ENCODE measurements at regions not wholly inside any gene's neighbourhood (a gene's known extent, or its start where the extent isn't known, plus 50 kb on each side); places are given as distances from the start of the nearest gene placed in this dataset.
"Not testable (repeated sequence)": the region's sequence is repeated elsewhere in the genome, so short reads cannot be mapped to it uniquely, and the experiment has no call there.

DNA sequence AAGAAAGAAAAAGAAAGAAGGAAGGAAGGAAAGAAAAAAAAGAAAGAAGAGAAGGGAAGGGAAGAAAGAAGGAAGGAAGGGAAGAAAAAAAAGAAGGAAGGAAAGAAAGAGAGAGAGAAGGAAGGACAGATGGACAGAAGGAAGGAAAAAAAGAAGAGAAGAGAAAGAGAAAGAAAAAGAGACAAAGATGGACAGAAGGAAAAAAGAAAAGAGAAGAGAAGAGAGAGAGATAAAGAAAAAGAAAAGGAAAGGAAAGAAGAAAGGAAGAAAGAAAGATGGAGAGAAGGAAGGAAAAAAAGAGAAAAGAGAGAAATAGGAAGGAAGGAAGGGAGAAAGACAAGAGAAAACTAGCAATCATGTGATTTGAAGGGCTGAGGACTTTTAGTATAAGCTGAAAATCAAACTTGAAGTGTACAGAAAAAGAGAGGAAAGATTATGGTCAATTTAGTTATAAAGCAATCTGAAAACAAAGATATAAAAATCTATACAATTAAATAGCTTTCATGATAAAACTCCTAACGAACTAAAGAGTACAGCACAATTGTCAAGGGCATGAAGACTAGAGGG lies 115.3 kb downstream of the LTN1 start:
- DNase-seq = no peak

DNA sequence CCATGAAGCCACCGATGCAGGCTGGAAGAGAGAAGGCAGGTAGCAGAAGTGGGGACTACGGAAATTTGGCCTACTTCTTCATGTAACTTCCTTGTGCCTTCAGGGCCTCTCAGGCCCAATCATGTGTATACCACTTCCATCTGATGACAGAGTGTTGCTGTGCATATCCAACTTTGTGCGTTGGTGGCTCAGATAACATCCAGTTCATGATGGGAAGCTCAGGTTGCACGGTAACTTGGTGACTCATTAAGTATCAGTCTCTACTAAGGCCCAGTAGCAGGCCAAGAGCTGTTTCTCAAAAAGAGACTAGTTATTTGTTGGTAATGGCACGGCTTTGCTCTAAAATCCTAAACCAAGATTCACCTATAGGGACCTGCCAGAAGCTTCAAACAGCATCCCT lies 117.6 kb downstream of the LTN1 start:
- no peak for DNase-seq

DNA sequence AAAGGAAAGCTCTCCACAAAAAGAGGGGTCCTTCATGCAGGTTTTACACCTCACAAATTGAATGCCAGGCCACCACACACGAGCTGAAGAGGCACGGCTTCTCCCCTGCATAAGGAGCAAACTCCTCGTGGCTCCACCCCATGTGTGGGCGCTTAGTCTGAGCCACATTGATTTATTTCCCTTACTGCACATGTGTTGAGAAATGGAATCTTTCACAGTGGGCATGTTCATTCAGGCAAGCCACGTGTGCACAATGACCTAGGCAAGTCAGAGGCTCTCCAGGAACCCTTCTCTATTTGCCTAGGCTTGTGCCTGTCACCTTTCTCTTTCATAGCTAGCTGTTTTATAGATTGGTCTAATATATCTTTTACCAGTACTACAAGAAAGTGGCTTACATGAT lies 120.5 kb downstream of the LTN1 start:
- DNase-seq = no peak

DNA sequence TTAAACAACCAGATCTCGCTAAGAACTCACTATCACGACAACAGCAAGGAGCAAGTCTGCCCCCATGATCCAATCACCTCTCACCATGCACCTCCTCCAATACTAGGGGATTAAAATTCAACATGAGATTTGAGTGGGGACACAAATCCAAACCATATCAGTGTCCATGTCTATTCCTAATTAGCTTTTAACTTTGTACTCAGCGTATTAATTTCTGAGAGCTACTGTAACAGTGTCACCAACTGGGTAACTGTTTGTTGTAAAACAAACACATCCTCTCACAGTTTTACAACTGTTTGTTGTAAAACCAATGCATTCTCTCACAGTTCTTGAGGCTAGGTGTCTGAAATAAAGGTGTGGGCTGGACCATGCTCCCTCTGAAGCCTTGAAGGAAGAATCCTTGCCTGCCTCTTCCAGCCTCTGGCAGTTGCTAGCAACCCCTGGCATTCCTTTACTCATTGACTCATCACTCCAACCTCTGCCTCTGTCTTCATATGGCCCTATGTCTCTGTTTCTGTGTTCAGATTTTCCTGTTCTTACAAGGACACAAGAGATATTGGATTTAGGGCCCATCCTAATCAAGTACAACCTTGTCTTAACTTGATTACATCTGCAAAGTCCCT lies 121.2 kb downstream of the LTN1 start:
- DNase-seq = no peak

DNA sequence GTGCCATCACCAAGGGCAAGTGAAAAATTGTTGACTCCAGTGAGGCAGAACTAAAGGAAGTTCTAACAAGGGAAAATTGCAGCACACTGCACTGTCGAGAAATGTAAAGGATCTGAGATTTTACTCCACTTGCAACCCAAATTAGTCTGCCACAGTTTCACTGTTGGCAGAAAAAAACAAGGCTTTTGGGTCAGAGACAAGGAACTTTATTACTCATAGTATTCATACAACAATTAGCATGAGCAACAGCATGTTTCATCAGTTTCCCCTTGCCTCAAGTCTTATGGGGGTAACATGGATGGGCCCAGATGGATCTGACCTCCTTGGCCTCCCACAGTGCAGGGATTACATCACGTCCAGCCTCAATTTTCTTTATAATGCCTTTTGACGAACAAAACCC lies 125.3 kb downstream of the LTN1 start:
- no peak for DNase-seq

DNA sequence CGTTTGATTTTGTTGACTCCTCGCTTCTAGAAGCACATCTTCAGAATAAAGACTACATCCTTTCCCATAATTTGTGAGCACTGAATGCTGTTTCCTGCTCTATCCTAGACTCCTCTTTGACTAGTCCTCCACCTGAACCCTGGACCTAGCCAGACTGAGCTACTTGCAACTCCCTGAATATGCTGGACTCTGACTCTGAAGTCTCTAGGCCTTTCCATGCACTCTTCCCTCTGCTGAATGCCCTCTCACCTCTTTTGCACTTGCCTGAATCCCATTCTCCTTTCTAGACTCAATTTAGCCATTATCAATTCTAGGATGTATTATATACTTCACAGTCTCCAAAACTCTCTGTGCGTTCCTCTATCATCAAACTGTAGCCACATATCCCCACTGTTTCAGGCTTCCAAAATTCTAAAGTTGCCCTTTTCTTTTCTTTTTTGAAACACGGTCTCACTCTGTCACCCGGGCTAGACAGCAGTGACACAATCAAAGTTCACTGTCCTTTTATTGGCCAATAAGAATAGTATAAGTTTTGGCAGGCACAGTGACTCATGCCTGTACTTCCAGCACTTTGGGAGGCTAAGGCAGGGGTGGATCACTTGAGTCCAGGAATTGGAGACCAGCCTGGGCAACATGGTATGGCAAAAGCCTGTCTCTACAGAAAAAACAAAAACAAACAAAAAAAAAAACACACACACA lies 127.0 kb downstream of the LTN1 start:
- no peak for DNase-seq

DNA sequence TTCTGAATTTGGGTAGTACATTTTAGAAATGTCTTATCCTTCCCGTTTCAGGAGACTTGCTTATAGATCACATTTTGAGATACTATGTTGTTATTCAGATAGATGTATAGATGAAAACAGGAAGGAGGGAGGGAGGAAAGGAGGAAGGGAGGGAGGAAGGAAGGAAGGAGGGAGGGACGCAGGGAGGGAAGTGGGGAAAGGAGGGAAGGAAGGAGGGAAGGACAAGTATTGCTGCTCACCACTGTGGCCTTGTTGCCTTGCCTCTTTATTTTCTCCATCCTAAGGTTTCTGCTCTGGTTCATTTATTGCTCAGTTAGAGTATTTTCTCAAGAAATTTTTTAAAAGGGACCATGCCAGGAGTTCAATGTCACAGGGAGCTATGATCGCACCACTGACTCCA lies 134.3 kb downstream of the LTN1 start:
- no peak for DNase-seq

DNA sequence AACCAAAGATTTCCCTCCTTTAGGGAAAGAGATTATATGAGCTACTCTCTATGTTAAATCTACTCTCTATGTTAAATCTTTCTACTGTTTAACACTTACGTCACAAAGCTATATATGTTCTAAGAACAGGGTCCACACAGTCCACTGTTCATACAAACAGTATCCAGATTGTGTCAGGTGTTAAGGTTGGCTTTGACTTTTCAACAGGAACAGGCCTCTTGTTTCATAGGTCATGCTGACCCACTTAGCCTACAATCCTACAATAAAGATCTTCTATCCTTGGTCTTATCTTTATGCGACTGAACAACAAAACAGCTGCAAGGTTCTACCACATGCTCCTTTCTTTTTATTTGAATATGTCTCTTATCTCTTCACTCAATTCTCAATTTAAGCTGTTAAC lies 134.9 kb downstream of the LTN1 start:
- DNase-seq = no peak

DNA sequence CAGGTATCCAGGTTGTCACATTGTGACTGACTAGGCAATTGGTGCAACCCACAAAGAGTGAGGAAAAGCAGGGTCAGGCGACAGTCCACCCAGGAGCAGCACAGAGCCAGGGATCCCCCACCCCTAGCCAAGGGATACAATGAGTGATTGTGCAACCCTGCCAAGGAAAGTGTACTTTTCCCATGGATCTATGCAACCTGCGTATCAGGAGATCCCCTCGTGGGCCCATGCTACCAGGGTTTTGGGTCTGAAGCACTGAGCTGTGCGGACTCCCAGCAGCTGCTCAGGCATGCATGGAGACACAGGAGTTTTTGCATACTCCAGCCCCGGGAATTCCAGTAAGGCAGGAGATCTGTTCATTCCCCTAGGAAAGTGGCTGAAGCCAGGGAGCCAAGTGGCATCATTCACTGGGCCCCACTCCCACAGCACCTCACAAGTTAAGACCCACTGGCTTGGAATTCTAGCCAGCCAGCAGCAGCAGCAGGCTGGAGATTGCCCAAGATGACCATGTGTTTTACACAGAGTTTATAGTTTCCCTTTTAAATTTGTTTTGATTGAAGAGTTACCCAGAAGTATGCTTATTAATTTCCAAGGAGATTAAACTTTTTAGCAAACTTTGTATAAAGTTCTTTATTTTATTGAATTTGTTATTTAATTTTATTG lies 136.0 kb downstream of the LTN1 start:
- DNase-seq = no peak

DNA sequence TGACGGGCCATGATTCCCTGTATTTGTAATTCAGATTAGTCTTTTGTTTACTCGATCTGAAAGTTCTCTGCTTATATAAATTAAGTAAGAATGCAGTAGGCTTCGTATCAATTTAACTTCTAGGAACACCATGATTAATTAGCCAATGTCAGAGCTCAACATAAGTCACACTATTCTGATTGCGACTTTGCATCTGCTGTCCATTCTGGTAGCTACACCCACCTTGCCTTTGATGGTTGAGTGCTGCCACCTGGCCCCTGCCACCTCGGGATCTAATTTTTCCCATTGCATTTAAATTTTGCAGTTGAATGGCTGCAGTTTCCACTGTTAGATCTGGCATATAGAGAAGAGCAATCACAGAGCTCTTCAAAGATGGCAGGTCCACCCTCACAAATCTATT lies 140.0 kb downstream of the LTN1 start:
- no peak for DNase-seq

DNA sequence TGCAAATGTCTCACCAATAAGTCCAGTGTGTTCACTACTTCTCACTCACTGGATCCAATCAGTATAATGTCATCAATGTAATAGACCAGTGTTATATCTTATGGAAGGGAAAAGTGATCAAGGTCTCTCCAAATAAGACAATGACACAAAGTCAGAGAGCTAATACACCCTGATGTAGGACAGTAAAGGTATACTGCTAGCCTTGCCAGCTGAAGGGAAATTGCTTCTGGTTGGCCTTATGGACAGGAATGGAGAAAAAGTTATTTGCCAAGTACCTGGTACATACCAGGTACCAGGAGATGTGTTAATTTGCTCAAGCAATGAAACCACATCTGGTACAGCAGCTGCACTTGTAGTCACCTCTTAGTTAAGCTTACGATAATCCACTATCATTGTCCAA lies 141.0 kb downstream of the LTN1 start:
- no peak for DNase-seq

DNA sequence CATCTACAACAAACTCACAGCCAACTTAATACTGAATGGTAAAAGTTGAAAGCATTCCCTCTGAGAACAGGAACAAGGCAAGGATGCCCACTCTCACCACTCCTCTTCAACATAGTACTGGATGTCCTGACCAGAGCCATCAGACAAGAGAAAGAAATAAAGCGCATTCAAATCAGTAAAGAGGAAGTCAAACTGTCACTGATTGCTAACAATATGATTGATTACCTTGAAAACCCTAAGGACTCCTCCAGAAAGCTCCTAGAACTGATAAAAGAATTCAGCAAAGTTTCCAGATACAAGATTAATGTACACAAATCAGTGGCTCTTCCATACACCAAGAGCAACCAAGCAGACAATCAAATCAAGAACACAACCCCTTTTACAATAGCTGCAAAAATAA lies 153.4 kb downstream of the LTN1 start:
- not testable (repeated sequence) for DNase-seq

DNA sequence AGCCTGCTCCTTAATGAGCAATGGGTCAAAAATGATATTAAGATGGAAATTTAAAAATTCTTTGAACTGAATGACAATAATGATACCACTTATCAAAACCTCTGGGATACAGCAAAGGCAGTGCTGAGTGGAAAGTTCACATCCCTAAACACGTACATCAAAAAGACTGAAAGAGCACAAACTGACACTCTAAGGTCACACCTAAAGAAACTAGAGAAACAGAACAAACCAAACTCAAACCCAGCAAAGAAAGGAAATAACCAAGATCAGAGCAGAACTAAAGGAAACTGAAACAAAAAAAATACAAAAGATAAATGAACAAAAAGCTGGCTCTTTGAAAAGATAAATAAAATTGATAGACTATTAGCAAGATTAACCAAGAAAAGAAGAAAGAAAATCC lies 155.3 kb downstream of the LTN1 start:
- DNase-seq = not testable (repeated sequence)

DNA sequence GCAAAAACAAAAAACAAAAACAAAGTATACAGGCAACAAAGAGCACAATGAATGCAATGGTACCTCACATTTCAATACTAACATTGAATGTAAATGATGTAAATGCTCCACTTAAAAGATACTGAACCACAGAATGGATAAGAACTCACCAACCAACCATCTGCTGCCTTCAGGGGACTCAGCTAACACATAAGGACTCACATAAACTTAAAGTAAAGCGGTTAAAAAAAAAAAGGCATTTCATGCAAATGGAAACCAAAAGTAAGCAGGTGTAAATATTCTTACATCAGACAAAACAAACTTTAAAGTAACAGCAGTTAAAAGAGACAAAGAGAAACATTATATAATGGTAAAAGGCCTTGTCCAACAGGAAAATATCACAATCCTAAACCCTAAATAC lies 156.1 kb downstream of the LTN1 start:
- DNase-seq = not testable (repeated sequence)

DNA sequence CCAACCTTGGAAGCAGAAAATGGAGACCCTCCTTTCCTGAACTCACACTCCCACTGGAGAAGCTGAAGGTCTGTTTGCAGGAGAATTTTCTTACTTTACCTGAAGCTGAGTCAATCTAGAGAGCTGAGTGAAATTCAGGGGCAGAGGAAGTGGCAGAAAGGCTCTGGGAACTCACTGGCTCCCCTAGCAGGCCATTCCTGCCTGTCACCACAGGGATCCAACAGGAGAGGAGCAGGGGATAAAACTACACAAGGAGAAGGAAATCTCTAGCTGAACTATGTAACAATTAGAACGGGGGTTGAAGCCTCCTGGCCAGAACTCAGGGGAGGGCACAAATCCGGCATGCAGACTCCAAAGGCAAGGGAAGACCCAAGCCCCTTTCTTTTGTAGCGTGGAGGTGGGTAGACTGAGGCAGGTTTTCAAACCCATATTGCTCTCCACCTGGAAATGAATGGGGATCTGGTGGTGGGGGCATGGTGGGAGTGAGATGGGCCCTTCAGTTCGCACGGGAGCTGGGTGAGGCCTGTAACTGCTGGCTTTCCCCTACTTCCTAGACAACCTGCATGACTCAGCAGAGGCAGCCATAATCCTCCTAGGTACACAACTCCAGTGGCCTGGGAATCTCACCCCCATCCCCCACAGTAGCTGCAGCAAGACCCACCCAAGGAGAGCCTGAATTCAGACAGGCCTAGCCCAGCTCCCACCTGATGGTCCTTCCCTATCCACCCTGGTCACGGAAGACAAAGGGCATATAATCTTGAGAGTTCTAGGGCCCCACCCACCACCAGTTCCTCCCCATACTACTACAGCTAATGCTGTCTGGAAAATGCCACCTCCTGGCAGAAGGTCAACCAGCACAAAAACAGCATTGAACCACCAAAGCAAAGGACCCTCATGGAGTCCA lies 158.1 kb downstream of the LTN1 start:
- no peak for DNase-seq

DNA sequence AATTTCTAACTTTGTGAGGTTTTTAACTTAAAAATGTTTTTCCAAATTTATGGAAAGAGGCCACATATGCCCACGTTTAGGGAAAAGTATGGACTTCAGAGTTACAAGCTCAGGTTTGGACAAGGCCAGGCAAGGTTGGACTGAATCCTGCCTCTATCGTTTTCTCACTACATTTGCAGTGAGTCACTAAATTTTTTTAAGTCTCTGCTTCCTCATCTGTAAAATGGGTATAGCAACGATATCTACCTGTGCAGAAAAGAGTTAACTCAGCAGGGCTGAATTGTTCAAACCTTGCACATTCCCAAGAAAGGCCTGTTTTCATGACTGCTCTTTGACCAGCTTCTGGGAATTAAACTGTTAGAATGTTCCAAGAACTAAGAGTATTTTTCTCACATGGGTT lies 159.1 kb downstream of the LTN1 start:
- no peak for DNase-seq

DNA sequence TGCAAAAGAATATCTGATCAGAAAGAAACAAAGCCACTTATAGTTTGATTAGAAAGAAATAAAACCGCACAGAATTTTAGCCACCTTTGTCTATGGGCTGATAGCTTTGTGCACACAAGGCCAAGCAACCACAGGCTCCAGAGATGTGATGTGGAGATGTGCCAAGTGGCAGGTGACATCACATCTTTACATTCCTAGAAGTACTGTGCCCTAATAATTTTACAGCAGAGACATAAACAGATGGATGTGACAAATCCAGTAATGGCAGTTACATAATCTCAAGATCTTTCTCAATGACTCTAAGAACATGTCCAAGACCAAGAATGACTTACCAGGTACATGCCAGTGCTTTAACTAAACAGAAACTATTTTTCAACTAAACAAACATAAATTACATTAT lies 159.5 kb downstream of the LTN1 start:
- no peak for DNase-seq

DNA sequence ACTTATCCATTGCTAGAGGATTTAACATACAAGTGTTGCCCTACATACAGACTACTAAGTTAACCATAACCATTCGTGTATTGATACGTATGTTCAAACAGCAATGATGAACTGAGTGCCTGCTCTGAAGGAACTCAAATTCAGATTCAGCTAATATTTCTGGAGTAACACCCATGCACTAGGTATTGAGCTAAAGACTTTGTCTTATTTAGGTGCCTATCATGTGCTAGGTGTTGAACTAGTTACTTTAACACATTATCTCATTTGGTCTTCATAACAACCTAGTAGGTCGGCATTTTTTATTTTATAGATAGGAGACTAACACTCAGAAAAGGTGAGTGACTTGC lies 160.0 kb downstream of the LTN1 start:
- no peak for DNase-seq

DNA sequence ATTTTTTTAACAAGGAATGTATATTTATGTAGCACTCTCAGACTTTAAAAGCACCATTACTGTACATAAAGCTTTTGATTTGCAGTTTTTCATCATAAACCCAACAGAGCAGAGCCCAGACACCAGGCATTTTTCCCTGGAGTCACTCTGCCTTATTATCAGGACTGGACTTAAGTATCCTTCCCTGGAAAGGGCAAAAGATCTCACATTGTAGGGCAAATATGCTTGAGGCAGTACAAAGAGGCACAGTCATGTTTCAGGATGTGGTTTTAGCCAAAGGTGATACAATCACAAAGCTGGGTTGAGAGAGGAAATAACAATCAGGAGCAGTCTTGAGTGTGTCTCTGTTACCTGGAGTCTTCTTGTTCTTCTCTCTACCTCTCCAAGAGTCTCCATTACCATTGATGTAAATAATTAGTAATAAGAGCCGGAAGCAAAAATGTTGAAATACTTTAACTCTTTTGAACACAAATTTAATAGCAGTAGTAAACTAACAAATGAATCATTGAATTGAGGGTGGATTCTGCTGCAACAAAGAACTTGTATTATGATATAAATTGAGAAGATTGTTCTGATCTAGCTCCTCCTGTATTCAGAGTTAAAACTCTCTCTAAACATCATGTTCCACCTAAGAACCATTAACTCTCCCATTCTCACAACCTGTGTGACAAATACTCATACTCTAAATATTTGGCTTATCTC lies 160.5 kb downstream of the LTN1 start:
- DNase-seq = no peak

DNA sequence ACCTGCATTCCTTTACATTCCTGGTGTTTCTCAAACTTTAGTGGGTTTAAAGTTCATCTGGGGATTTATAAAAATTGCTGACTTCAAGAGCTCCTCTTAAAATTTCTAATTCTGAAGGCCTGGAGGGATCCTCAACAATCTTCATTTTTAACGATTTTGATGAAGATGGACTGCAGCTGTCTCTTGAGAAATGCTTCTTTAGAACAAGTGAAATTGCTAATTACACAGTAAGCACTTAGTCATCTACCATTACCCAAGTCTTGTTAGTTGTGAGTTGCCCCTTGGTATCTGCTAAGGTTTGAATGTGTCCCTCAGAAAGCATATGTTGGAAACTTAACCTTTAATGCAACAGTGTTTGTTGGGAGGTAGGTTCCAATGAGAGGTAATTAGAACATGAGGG lies 163.7 kb downstream of the LTN1 start:
- no peak for DNase-seq

DNA sequence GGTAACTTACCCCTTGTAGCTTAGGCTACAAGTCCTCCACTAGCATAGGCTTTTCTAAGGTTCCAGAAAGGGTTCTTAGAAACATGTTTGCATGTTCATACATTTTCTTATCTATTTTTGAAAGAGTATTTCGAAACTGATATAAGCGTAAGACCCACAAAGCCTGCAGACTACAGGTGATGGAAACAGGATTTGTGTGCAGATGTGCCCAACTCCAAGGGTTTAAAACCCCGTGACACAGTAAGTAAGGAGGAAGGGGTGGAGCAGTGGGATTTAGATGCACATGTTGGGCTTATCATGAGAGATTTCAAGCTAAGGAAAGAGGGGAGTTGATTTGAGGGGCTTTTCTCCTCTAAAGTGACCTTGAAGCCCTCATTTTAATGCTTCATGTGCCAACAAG lies 164.7 kb downstream of the LTN1 start:
- no peak for DNase-seq

DNA sequence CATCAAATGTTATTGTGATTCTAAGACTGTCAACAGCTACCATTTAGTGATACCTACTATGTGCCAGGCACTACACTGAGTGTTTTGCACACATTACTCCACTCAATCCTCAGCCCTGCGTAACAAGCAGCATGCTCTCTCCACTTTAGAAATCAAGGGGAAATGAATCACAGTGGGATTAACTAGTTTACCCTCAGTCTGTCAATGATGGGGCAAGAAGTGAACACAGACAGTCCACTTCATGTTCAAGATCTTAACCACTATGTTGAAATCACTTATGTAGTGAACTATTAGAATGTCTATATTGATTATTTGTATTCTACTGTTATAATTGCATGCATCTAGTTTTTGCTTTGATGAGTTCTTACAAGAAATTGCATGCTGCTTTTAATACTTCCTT lies 165.3 kb downstream of the LTN1 start:
- DNase-seq = no peak

DNA sequence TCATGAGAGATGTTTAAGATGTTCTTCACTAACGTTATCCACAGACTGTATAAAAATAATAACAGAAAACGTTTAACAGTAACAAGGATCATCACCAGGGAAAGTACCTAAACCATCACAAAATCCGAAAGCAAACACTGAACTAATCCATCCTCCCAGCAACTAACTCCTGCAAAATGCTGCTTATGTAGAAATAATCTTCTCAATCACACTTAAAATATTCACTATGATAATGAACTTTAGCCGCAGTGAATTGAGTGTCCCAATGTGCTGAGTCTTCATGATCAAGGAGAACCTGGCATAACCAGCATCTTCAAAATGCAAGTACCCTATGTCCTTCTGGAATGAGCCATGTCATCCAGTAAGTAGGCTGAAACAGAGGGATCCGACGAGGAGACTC lies 166.1 kb downstream of the LTN1 start:
- DNase-seq = no peak

Data from CD4-positive, alpha-beta T cell treated with Interferon gamma for 1 hour (primary cell).